ENCODE measurements at regions not wholly inside any gene's neighbourhood (a gene's known extent, or its start where the extent isn't known, plus 50 kb on each side); places are given as distances from the start of the nearest gene placed in this dataset.

- Histone ChIP-seq H3K9me3 (ENCODE audit: insufficient read depth, low read length) (no peaks in the 10 kb centered on the region), H3K9ac (ENCODE audit: insufficient read length, low read depth) (no peak overlapping the region), H3K4me3 (ENCODE audit: insufficient read length, low read depth) (no peak overlapping the region), H3K4me1 (ENCODE audit: insufficient read depth, insufficient read length) (no peaks in the 10 kb centered on the region), H3K36me3 (ENCODE audit: insufficient read depth, insufficient read length, low read length) (no peaks in the 10 kb centered on the region), H3K27me3 (ENCODE audit: insufficient read depth, insufficient read length) (no peaks in the 10 kb centered on the region)
- DNase-seq (ENCODE audit: low read depth, low spot score): no peak
- TF ChIP-seq ZNF274 (IDR thresholded peaks at IDR 0.05; ENCODE audit: low read depth, low read length) (no peak), YY1 (IDR thresholded peaks at IDR 0.05; ENCODE audit: insufficient read depth, insufficient read length) (no peak), SUZ12 (IDR thresholded peaks at IDR 0.05; ENCODE audit: extremely low read depth, insufficient read depth, insufficient read length) (no peak)
Observed at GRCh38 chr2:144166743-144167142, 353.2 kb downstream of the ZEB2 start.

GRCh38 chr2:144165599-144166250 lies 354.2 kb downstream of the ZEB2 start:
- H3K9me3 ChIP-seq (ENCODE audit: insufficient read depth, low read length): no peaks in the 10 kb centered on the region
- no peaks in the 10 kb centered on the region for H3K4me1 ChIP-seq (ENCODE audit: insufficient read depth, insufficient read length)
- TF ChIP-seq YY1 (IDR thresholded peaks at IDR 0.05; ENCODE audit: insufficient read depth, insufficient read length) (no peak), SUZ12 (IDR thresholded peaks at IDR 0.05; ENCODE audit: extremely low read depth, insufficient read depth, insufficient read length) (no peak), ZNF274 (IDR thresholded peaks at IDR 0.05; ENCODE audit: low read depth, low read length) (no peak)
- H3K27me3 ChIP-seq (ENCODE audit: insufficient read depth, insufficient read length): no peaks in the 10 kb centered on the region
- no peak overlapping the region for H3K9ac ChIP-seq (ENCODE audit: insufficient read length, low read depth)
- no peaks in the 10 kb centered on the region for H3K36me3 ChIP-seq (ENCODE audit: insufficient read depth, insufficient read length, low read length)
- H3K4me3 ChIP-seq (ENCODE audit: insufficient read length, low read depth): no peak overlapping the region
- DNase-seq (ENCODE audit: low read depth, low spot score): no peak

- Histone ChIP-seq H3K9ac (ENCODE audit: insufficient read length, low read depth) (no peak overlapping the region), H3K9me3 (ENCODE audit: insufficient read depth, low read length) (no peaks in the 10 kb centered on the region), H3K36me3 (ENCODE audit: insufficient read depth, insufficient read length, low read length) (no peaks in the 10 kb centered on the region), H3K4me1 (ENCODE audit: insufficient read depth, insufficient read length) (no peaks in the 10 kb centered on the region), H3K27me3 (ENCODE audit: insufficient read depth, insufficient read length) (no peaks in the 10 kb centered on the region), H3K4me3 (ENCODE audit: insufficient read length, low read depth) (no peak overlapping the region)
- TF ChIP-seq SUZ12 (IDR thresholded peaks at IDR 0.05; ENCODE audit: extremely low read depth, insufficient read depth, insufficient read length): no peak
- no peak for TF ChIP-seq ZNF274 (IDR thresholded peaks at IDR 0.05; ENCODE audit: low read depth, low read length)
- no peak for TF ChIP-seq YY1 (IDR thresholded peaks at IDR 0.05; ENCODE audit: insufficient read depth, insufficient read length)
- DNase-seq (ENCODE audit: low read depth, low spot score): no peak
Observed at GRCh38 chr2:144163592-144163991, 356.3 kb downstream of the ZEB2 start.

- Histone ChIP-seq H3K9me3 (ENCODE audit: insufficient read depth, low read length) (no peaks in the 10 kb centered on the region), H3K27me3 (ENCODE audit: insufficient read depth, insufficient read length) (no peaks in the 10 kb centered on the region), H3K9ac (ENCODE audit: insufficient read length, low read depth) (no peak overlapping the region), H3K4me1 (ENCODE audit: insufficient read depth, insufficient read length) (no peaks in the 10 kb centered on the region), H3K36me3 (ENCODE audit: insufficient read depth, insufficient read length, low read length) (no peaks in the 10 kb centered on the region), H3K4me3 (ENCODE audit: insufficient read length, low read depth) (no peak overlapping the region)
- DNase-seq (ENCODE audit: low read depth, low spot score): peak; percentile 27
- TF ChIP-seq ZNF274 (IDR thresholded peaks at IDR 0.05; ENCODE audit: low read depth, low read length) (no peak), YY1 (IDR thresholded peaks at IDR 0.05; ENCODE audit: insufficient read depth, insufficient read length) (no peak), SUZ12 (IDR thresholded peaks at IDR 0.05; ENCODE audit: extremely low read depth, insufficient read depth, insufficient read length) (no peak)
Observed at GRCh38 chr2:144162652-144163051, 357.3 kb downstream of the ZEB2 start.

- Histone ChIP-seq H3K36me3 (ENCODE audit: insufficient read depth, insufficient read length, low read length) (no peaks in the 10 kb centered on the region), H3K9me3 (ENCODE audit: insufficient read depth, low read length) (no peaks in the 10 kb centered on the region), H3K9ac (ENCODE audit: insufficient read length, low read depth) (no peak overlapping the region), H3K4me3 (ENCODE audit: insufficient read length, low read depth) (no peak overlapping the region), H3K4me1 (ENCODE audit: insufficient read depth, insufficient read length) (no peaks in the 10 kb centered on the region), H3K27me3 (ENCODE audit: insufficient read depth, insufficient read length) (no peaks in the 10 kb centered on the region)
- DNase-seq (ENCODE audit: low read depth, low spot score): no peak
- no peak for TF ChIP-seq YY1 (IDR thresholded peaks at IDR 0.05; ENCODE audit: insufficient read depth, insufficient read length)
- no peak for TF ChIP-seq SUZ12 (IDR thresholded peaks at IDR 0.05; ENCODE audit: extremely low read depth, insufficient read depth, insufficient read length)
- no peak for TF ChIP-seq ZNF274 (IDR thresholded peaks at IDR 0.05; ENCODE audit: low read depth, low read length)
Observed at GRCh38 chr2:144161061-144161460, 358.9 kb downstream of the ZEB2 start.

GRCh38 chr2:144159240-144159639 lies 360.7 kb downstream of the ZEB2 start:
- DNase-seq (ENCODE audit: low read depth, low spot score): no peak
- Histone ChIP-seq H3K9ac (ENCODE audit: insufficient read length, low read depth) (no peak overlapping the region), H3K4me1 (ENCODE audit: insufficient read depth, insufficient read length) (no peaks in the 10 kb centered on the region), H3K27me3 (ENCODE audit: insufficient read depth, insufficient read length) (no peaks in the 10 kb centered on the region), H3K9me3 (ENCODE audit: insufficient read depth, low read length) (no peaks in the 10 kb centered on the region), H3K36me3 (ENCODE audit: insufficient read depth, insufficient read length, low read length) (no peaks in the 10 kb centered on the region), H3K4me3 (ENCODE audit: insufficient read length, low read depth) (no peak overlapping the region)
- TF ChIP-seq ZNF274 (IDR thresholded peaks at IDR 0.05; ENCODE audit: low read depth, low read length) (no peak), SUZ12 (IDR thresholded peaks at IDR 0.05; ENCODE audit: extremely low read depth, insufficient read depth, insufficient read length) (no peak), YY1 (IDR thresholded peaks at IDR 0.05; ENCODE audit: insufficient read depth, insufficient read length) (no peak)

- Histone ChIP-seq H3K36me3 (ENCODE audit: insufficient read depth, insufficient read length, low read length) (no peaks in the 10 kb centered on the region), H3K9ac (ENCODE audit: insufficient read length, low read depth) (no peak overlapping the region), H3K4me1 (ENCODE audit: insufficient read depth, insufficient read length) (no peaks in the 10 kb centered on the region), H3K4me3 (ENCODE audit: insufficient read length, low read depth) (no peak overlapping the region), H3K9me3 (ENCODE audit: insufficient read depth, low read length) (no peaks in the 10 kb centered on the region), H3K27me3 (ENCODE audit: insufficient read depth, insufficient read length) (no peaks in the 10 kb centered on the region)
- no peak for TF ChIP-seq ZNF274 (IDR thresholded peaks at IDR 0.05; ENCODE audit: low read depth, low read length)
- no peak for TF ChIP-seq SUZ12 (IDR thresholded peaks at IDR 0.05; ENCODE audit: extremely low read depth, insufficient read depth, insufficient read length)
- no peak for TF ChIP-seq YY1 (IDR thresholded peaks at IDR 0.05; ENCODE audit: insufficient read depth, insufficient read length)
- DNase-seq (ENCODE audit: low read depth, low spot score): no peak
Observed at GRCh38 chr2:144158096-144158495, 361.8 kb downstream of the ZEB2 start.

All from NT2/D1 (cell line).